ENCODE measurements at regions not wholly inside any gene's neighbourhood (a gene's known extent, or its start where the extent isn't known, plus 50 kb on each side); places are given as distances from the start of the nearest gene placed in this dataset.
"Not testable (repeated sequence)": the region's sequence is repeated elsewhere in the genome, so short reads cannot be mapped to it uniquely, and the experiment has no call there.

- not testable (repeated sequence) for DNase-seq
These were observed 54.7 kb upstream of the E2F3 start for GRCh38 chr6:20346948-20347347.

DNA sequence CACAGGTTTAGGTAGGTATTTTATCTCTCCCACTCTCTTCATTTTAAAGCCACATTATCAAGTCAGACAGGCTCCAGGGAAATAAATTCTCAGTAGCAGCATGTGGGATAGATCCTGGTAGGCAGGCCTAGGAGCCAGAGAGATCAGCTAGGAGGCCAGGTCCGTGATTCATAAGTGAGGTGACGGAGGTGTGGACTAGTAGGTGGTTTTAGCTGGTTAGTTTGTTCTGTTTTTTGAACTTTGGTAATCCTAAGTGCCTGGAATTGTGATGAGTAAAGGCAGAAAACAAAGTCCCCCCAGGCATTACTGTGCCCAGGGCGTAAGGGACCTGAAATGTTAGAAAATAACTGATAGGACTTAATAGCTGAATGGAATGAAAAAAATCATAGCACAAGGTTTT lies 53.6 kb upstream of the E2F3 start:
- no peak for DNase-seq

- DNase-seq = no peak
These were observed 52.5 kb upstream of the E2F3 start for GRCh38 chr6:20349225-20349624.

- no peak for DNase-seq
These were observed 51.5 kb upstream of the E2F3 start for GRCh38 chr6:20350215-20350614.

- DNase-seq = no peak
These were observed 50.1 kb upstream of the E2F3 start for GRCh38 chr6:20351534-20351933.

All from islet precursor cell (in vitro differentiated cells).